Cardiac muscle cell (in vitro differentiated cells and primary cell): ENCODE measurements at regions not wholly inside any gene's neighbourhood (a gene's known extent, or its start where the extent isn't known, plus 50 kb on each side); places are given as distances from the start of the nearest gene placed in this dataset.

Experiments used
- DNase-seq, 2 donors: peaks; one replicate each; pipeline versions ENCODE4 v3.0.0 to v3.0.0-alpha.2; 2010 to 2017; ENCODE audit warnings: low read depth in 1 of 2, low spot score in 1 of 2
- H3K27ac ChIP-seq: fragments of 200-600 bp; sonication (generic); 2 replicates; pipeline ENCODE4 v1.5.1; 2016
- H3K27me3 ChIP-seq: fragments of 200-600 bp; sonication (generic); 2 replicates; pipeline ENCODE4 v1.6.0; 2016; ENCODE audit warnings: control low read depth
- H3K36me3 ChIP-seq: fragments of 200-600 bp; sonication (generic); 2 replicates; pipeline ENCODE4 v1.5.1; 2016; ENCODE audit warnings: control low read depth
- H3K4me1 ChIP-seq: fragments of 200-600 bp; sonication (generic); 2 replicates; pipeline ENCODE4 v1.8.1; 2017; ENCODE audit warnings: low read depth, mild to moderate bottlenecking, mixed run types
- H3K4me3 ChIP-seq: fragments of 200-600 bp; sonication (generic); 2 replicates; pipeline ENCODE4 v1.5.1; 2016; ENCODE audit warnings: mild to moderate bottlenecking
- H3K9me3 ChIP-seq: fragments of 200-600 bp; sonication (generic); 2 replicates; pipeline ENCODE4 v1.5.1; 2017; ENCODE audit warnings: low read depth, mild to moderate bottlenecking, control low read depth
- TF ChIP-seq, protein P1 (sequence below): IDR thresholded peaks from 2 replicates; pipeline ENCODE4 v1.5.1; 2012; ENCODE audit warnings: low read depth, mild to moderate bottlenecking, low read length

DNA sequence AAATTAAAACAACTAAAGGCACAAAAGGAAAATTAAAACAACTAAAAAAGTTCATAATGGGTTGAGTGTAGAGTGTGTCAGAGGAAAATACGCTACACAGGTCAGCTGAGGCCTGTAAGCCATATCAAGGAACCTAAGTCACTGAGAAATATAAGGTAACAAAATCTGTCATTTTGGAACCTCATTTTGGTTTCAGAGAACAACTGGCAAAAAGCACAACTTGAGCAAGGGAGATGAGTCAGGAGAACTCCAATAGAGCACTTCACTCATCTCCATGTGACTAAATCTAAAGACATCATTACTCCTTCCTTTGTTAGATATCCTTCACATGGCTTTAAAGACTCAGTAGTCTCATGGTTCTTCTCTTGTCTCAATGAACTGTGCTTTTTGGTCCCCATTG lies 269.4 kb upstream of the POU5F2 start:
- TF ChIP-seq, protein P1, sequence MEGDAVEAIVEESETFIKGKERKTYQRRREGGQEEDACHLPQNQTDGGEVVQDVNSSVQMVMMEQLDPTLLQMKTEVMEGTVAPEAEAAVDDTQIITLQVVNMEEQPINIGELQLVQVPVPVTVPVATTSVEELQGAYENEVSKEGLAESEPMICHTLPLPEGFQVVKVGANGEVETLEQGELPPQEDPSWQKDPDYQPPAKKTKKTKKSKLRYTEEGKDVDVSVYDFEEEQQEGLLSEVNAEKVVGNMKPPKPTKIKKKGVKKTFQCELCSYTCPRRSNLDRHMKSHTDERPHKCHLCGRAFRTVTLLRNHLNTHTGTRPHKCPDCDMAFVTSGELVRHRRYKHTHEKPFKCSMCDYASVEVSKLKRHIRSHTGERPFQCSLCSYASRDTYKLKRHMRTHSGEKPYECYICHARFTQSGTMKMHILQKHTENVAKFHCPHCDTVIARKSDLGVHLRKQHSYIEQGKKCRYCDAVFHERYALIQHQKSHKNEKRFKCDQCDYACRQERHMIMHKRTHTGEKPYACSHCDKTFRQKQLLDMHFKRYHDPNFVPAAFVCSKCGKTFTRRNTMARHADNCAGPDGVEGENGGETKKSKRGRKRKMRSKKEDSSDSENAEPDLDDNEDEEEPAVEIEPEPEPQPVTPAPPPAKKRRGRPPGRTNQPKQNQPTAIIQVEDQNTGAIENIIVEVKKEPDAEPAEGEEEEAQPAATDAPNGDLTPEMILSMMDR, result no peak
- H3K4me1 ChIP-seq, result no peaks in the 10 kb centered on the region
- no peak overlapping the region for H3K27ac ChIP-seq
- DNase-seq, result no peak
- H3K27me3 ChIP-seq, result no peaks in the 10 kb centered on the region
- no peaks in the 10 kb centered on the region for H3K36me3 ChIP-seq
- H3K9me3 ChIP-seq, result no peaks in the 10 kb centered on the region
- H3K4me3 ChIP-seq, result no peak overlapping the region

DNA sequence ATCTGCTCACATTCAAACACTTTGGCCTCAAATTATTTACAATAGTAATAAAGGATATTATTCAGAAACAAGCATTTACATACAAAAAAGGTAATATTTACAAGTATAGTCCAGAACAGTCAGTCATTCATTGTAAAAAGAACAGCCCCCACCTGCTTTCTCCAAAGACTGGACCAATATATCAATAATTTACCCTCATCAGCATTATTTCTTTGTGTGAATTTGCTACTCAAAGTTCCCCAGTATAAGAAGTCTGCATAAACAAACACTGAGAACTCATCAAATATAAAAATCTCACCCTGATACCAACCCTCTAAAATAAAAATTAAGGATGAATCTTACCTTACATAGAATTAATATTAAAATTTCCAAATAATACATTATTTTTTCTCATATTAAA lies 267.8 kb upstream of the POU5F2 start:
- H3K4me3 ChIP-seq, result no peak overlapping the region
- no peaks in the 10 kb centered on the region for H3K36me3 ChIP-seq
- TF ChIP-seq, protein P1, result no peak
- H3K4me1 ChIP-seq, result no peaks in the 10 kb centered on the region
- H3K27ac ChIP-seq, result no peak overlapping the region
- H3K9me3 ChIP-seq, result no peaks in the 10 kb centered on the region
- H3K27me3 ChIP-seq, result no peaks in the 10 kb centered on the region
- DNase-seq, result no peak

- Histone ChIP-seq H3K4me3 (no peak overlapping the region), H3K4me1 (no peaks in the 10 kb centered on the region), H3K27ac (no peak overlapping the region), H3K9me3 (no peaks in the 10 kb centered on the region), H3K36me3 (no peaks in the 10 kb centered on the region), H3K27me3 (no peaks in the 10 kb centered on the region)
- TF ChIP-seq, protein P1, result no peak
- DNase-seq, result no peak
Observed at GRCh38 chr5:93998951-93999455, 257.6 kb upstream of the POU5F2 start.

- H3K4me1 ChIP-seq, result no peaks in the 10 kb centered on the region
- H3K9me3 ChIP-seq, result no peaks in the 10 kb centered on the region
- no peak overlapping the region for H3K4me3 ChIP-seq
- DNase-seq, result no peak
- TF ChIP-seq, protein P1, result no peak
- no peaks in the 10 kb centered on the region for H3K27me3 ChIP-seq
- no peaks in the 10 kb centered on the region for H3K36me3 ChIP-seq
- no peak overlapping the region for H3K27ac ChIP-seq
Observed at GRCh38 chr5:93997562-93997961, 256.2 kb upstream of the POU5F2 start.

GRCh38 chr5:93995126-93995621 lies 253.8 kb upstream of the POU5F2 start:
- Histone ChIP-seq H3K9me3 (no peaks in the 10 kb centered on the region), H3K36me3 (no peaks in the 10 kb centered on the region), H3K27ac (no peak overlapping the region), H3K4me1 (no peaks in the 10 kb centered on the region), H3K4me3 (no peak overlapping the region), H3K27me3 (no peaks in the 10 kb centered on the region)
- DNase-seq, result no peak
- TF ChIP-seq, protein P1, result no peak
